ENCODE measurements at regions not wholly inside any gene's neighbourhood (a gene's known extent, or its start where the extent isn't known, plus 50 kb on each side); places are given as distances from the start of the nearest gene placed in this dataset.
"Not testable (repeated sequence)": the region's sequence is repeated elsewhere in the genome, so short reads cannot be mapped to it uniquely, and the experiment has no call there.

GRCh38 chr13:31605076-31605860 is 134.1 kb upstream of the RXFP2 start:
- FAIRE-seq, result no peak
- no peak for DNase-seq (ENCODE audit: insufficient read length, low spot score)

DNA sequence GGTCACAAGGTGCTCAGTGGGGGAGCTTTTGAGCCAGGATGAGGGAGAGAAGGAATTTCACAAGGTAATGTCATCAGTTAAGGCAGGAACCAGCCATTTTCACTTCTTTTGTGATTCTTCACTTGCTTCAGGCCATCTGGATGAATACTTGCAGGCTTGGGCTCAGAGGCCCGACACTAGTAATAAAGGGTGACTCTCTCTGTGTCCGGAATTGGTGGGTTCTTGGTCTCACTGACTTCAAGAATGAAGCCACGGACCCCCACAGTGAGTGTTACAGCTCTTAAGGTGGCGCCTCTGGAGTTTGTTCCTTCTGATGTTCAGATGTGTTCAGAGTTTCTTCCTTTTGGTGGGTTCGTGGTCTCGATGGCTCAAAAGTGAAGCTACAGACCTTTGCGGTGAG is 131.8 kb upstream of the RXFP2 start:
- not testable (repeated sequence) for FAIRE-seq

DNA sequence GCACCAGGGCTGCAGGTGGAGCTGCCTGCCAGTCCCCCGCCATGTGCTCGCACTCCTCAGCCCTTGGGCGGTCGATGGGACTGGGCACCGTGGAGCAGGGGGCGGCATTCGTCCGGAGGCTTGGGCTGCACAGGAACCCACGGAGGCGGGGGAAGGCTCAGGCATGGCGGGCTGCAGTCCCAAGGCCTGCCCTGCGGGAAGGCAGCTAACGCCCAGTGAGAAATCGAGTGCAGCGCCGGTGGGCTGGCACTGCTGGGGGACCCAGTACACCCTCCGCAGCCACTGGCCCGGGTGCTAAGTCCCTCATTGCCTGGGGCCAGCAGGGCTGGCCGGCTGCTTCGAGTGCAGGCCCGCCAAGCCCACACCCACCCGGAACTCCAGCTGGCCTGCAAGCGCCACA is 130.5 kb upstream of the RXFP2 start:
- not testable (repeated sequence) for DNase-seq (ENCODE audit: insufficient read length, low spot score); FAIRE-seq

More for the DNA sequence above, 131.8 kb upstream of the RXFP2 start:
- DNase-seq (ENCODE audit: insufficient read length, low spot score), result not testable (repeated sequence)

DNA sequence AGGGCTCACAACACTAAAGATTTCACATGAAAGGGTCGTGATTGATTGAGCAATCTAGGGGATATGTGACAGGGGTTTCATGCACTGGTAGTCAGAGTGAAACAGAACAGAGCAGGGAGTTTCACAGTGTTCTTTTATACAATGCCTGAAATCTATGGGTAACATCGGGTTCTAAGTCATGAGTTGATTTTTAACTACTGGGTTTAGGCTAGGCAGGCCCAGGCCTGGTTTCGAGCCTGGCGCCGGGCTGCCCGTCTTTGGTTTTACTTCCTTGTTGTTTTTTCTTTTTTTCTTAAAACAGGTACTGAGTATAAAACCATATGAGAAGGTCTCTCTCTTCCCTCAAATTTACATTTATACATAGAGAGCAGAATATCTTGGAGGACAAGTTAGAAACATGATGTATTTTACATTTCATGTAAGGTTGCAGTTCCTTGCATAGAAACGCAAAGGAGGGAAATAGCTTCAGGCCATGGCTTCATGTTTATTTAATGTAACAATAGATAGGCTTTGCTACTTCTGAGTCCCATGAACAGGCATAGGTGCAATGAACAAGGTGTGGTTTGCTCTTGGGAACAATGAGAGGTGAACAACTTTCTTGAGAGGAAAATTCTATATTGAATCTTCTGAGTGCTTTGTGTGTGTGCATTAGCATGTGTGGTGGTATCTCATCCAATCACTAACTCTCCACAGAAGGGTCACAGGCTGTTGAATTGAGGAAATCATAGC is 128.9 kb upstream of the RXFP2 start:
- DNase-seq (ENCODE audit: insufficient read length, low spot score) (no peak), FAIRE-seq (no peak)

GRCh38 chr13:31611214-31611613 is 128.1 kb upstream of the RXFP2 start:
- DNase-seq (ENCODE audit: insufficient read length, low spot score), result no peak
- no peak for FAIRE-seq

DNA sequence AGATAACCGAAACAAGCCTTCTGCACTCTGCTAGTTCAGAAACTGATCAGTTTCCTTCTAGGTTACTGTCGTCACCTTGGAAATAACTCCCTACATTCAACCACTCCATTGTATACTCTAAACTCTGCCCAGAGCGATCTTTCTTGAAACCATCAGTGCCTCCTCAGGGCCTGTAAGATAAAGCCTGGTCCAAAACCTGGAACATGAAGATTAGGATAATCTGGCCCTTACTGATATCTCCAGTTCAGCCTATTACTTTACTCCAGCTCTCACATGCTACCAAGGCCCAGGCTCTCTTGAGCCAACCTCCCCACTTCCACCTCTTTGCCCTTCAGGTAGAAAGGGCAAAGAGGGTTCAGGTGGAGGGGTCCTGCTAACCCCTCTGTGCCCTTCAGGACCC is 125.3 kb upstream of the RXFP2 start:
- no peak for DNase-seq (ENCODE audit: insufficient read length, low spot score)
- FAIRE-seq, result no peak

DNA sequence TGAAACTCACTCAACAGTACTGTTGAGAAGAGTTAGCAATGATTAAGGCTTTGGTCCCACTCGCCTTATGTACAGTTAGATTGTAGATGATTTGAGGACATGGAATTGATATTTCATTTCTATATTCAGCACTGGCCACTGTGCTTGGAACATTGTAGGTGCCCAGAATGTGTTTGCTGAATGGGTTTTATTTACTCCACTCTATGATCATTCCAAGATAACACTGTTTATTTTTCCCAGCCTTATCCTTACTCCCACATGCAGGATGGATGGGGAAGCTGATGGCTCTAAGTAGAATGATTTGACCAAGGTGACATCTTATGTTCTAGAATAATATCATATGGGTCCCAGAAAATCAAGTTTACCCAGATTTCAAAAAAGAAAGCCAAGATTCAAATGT is 124.6 kb upstream of the RXFP2 start:
- DNase-seq (ENCODE audit: insufficient read length, low spot score) (no peak), FAIRE-seq (no peak)

DNA sequence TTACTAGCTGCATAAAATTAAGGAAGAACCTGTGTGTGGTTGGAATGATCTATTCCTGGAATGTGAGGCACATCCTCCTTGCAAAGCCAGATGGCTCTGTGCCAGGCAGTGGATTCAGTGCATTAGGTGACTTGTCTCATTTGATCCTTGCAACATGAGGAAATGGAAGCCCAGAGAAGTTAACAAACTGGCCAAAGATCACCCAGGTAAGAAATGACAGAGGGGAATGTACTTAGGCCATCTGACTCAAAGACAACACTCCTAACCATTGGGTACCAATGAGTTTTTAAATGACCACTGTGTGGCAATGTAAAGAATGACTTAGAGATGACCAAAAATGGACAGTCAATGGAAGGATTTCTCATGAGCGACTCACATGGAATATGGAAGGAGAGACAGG is 114.2 kb upstream of the RXFP2 start:
- no peak for DNase-seq (ENCODE audit: insufficient read length, low spot score)
- FAIRE-seq, result no peak

- DNase-seq (ENCODE audit: insufficient read length, low spot score), result no peak
- FAIRE-seq, result no peak
Measured at GRCh38 chr13:31627097-31627845, 112.1 kb upstream of the RXFP2 start.

DNA sequence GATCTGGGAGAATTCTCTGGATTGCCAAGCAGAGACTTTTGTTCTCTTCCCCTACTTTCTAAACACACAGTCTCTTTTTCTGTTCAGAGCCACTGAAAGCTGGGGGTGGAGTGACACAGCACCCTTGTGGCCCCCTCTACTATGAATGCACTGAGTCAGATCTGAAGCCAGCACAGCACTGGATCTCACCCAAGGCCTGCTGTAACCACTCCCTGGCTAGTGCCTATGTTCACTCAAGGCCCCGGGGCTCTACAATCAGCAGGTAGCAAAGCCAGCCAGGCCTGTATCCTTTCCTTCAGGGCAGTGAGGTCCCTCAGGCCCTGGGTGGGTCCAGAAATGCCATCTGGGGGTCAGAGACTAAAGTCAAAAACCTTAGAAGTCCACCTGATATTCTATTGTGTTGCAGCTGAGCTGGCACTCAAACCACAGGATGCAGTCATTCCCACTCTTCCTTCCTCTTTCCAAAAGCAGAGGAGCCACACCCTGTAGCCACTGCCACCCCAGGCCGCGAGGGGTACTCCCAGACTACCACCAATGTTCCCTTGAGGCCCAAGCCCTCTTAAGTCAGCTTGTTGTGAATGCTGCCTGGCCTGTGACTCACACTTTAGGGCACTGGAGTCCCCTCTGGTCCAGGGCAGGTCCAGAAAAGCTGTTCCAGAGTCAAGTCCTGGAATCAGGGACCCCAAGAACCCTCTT is 110.1 kb upstream of the RXFP2 start:
- no peak for FAIRE-seq
- no peak for DNase-seq (ENCODE audit: insufficient read length, low spot score)

DNA sequence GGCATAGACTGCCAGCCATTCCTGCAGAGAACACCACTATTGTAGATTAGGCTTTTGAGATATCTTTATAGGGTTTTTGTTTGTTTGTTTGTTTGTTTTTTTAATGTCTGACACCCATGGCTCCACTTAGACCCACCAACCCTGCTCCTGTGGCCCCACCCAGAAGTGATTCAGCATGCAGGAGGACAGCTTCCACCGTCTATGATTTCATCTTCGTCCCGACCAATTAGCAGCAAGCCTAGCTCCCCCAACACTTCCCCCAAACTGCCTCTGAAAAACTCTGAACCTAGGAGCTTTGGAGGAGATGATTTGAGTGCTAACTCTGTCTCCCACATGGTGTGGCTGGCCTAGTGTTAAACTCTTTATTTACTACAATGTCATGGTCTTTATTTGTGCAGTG is 108.3 kb upstream of the RXFP2 start:
- FAIRE-seq (no peak), DNase-seq (ENCODE audit: insufficient read length, low spot score) (no peak)

DNA sequence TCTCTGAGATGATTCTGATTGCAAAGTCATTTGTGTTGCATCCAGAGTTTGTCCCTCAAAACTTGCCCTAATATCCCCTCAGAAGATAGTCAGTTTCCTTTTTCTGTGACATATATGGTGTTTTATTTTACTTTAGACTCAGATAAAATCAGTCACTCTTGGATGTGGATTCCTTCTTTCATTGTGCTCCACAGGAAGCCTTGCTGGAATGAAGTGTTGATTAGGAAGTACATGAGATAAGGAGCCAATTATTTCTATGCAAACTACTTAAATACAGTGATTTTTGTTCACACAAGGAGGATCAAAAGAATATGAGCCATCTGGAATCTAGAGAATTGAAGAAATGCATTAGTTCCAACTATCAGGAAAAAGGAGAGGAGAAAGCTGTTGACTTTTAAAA is 107.6 kb upstream of the RXFP2 start:
- DNase-seq (ENCODE audit: insufficient read length, low spot score) (no peak), FAIRE-seq (no peak)

DNA sequence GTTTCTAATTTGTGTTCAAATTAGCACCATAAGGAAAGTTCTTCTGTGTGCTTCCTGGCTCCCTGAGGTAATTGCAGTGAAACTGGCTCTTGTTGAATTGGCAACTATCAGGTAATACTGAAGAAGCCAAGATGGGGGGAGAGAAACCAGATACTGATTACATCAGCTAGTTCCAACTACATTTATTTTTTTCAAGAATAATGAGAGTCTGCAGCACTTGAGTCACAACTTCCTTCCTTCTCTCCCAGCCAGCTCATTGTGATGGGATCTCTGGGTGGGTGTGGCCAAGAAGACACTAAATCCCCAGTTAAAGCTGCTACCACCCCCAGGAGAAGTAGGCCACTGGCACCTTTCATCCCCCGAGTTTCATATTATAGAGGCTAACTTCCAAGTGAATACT is 100.7 kb upstream of the RXFP2 start:
- FAIRE-seq, result no peak
- no peak for DNase-seq (ENCODE audit: insufficient read length, low spot score)

- FAIRE-seq, result no peak
- no peak for DNase-seq (ENCODE audit: insufficient read length, low spot score)
Measured at GRCh38 chr13:31639443-31640163, 99.7 kb upstream of the RXFP2 start.

DNA sequence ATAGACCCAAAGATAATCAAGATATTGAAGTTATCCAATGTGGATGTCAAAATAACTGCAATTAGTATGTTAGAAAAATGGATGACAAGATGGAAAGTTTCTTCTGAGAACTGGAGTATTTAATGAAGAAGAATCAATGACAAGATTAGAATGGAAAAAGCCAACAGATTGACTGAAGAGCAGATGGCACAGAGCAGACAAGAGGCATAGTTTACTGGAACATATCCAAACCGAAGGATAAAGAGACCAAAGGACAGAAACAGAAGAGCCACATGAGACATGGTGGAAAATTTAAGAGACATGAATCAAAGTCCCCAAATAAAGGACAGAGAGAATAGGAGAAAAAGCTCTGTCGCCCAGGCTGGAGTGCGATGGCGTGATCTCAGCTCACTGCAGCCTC is 89.6 kb upstream of the RXFP2 start:
- DNase-seq (ENCODE audit: insufficient read length, low spot score), result no peak
- FAIRE-seq, result no peak

GRCh38 chr13:31653730-31654129 is 85.6 kb upstream of the RXFP2 start:
- no peak for FAIRE-seq
- DNase-seq (ENCODE audit: insufficient read length, low spot score), result no peak

DNA sequence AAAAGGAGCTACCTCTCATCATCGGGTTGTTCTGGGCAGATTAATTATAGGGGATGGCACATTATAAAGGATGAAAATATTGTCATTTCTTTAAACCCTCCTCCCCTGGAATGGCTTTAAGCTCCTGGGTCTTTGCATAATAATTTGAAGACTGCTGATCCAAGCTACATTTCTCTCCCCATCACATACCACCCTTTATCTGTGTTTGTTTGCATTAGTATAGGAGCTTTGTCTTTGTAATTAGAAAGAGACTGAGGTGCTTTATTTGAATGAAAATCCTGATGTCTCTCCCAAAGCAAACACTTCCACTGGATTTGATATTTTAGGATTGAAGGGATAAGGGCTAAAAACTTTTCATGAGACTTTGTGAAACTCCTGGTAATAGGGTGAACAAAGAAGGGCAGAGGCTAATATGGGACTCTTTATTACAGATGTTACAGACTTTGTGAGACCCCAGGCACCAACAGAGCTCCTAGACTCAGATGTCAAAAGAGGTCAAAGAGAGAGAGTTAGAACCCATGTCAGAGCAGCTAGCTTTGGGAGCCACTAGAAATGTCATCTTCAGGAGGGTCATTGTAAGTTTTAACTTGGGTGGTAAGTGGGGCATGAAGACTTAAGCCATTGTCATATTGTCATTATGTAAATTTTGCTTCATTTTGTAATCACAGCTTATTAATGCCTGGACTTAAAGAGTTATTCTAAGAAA is 75.3 kb upstream of the RXFP2 start:
- DNase-seq (ENCODE audit: insufficient read length, low spot score) (no peak), FAIRE-seq (no peak)

DNA sequence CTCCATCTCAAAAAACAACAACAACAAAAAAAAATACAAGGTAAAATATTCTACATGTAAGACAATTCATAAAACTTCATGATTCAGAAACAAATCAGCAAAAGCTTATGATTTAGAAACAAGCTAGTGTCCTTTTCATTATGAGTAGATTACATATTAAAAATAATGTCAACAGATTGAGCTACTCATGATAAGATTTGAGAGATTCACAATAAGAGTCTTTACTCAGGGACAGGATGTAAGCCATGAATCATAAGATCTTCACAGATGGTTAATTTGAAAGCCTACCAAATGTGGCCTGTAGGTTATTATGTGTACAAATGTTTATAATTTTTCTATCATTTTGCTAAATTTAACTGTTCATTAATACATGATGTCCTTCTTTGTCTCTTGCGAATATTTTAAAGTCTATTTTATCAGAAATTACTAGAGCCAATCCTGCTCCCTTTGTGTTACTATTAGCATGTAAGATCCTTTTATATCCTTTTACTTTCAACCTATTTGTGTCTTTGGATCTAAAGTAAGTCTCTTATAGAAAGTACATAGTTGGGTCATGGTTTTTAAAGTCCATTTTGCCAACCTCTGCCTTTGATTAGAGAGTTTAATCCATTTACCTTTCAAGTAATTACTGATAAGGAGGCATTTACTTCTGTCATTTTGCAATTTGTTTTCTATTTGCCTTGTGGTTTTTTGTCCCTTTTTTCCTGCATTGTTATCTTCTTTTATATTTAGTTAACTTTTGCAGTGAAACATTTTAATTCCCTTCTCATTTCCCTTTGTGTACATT is 68.3 kb upstream of the RXFP2 start:
- FAIRE-seq (no peak), DNase-seq (ENCODE audit: insufficient read length, low spot score) (no peak)

DNA sequence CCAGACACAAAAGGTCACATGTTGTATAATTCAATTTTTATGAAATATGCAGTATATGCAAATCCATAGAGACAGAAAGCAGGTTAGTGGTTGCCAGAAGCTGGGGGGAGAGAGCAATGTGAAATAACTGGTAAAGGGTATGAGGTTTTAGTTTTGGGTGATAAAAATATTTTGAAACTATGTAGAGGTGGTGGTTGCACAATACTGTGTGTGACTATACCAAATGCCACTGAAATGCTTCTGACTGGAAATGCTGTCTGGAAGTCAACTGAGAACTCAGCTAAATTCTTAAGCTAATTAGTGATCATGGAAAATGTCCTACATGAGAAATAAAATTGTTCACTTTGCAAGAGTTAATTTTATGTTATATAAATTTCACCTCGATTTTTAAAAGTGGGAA is 65.3 kb upstream of the RXFP2 start:
- FAIRE-seq (no peak), DNase-seq (ENCODE audit: insufficient read length, low spot score) (no peak)

Data from GM19239 (cell line).